Fibroblast of villous mesenchyme (primary cell): ENCODE measurements at regions not wholly inside any gene's neighbourhood (a gene's known extent, or its start where the extent isn't known, plus 50 kb on each side); places are given as distances from the start of the nearest gene placed in this dataset.

ENCODE experiments used
- DNase-seq: peaks from one replicate; pipeline ENCODE4 v3.0.0-alpha.2; 2010; ENCODE audit warnings: low read depth
- H3K4me3 ChIP-seq: 2 replicates; pipeline ENCODE4 v1.5.1; 2011; ENCODE audit warnings: low read depth, mild to moderate bottlenecking, low read length
- TF ChIP-seq, protein P1 (sequence below): IDR thresholded peaks from 2 replicates; pipeline ENCODE4 v1.5.1; 2012; ENCODE audit warnings: low read depth, mild to moderate bottlenecking, low read length; ENCODE audit not compliant: insufficient read depth

DNA sequence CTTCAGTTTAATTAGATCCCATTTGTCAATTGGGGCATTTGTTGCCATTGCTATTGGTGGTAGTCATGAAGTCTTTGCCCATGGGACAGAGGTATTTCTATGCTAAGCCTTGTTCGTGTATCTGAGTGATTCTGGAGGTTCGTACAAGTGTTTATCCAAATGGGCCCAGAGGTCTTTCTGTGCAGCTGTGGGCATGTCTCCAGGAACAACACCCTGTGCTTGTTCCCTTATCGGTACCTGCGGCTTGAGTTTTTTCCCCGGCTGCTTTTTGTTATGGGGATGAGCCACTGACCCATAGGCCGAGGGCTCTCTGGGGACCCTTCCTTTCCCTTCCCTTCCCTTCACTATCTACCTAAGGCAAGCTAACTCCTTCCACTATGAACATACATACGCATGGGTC lies 81.4 kb upstream of the WDR1 start:
- no peak for DNase-seq
- H3K4me3 ChIP-seq, result no peak overlapping the region
- TF ChIP-seq, protein P1, sequence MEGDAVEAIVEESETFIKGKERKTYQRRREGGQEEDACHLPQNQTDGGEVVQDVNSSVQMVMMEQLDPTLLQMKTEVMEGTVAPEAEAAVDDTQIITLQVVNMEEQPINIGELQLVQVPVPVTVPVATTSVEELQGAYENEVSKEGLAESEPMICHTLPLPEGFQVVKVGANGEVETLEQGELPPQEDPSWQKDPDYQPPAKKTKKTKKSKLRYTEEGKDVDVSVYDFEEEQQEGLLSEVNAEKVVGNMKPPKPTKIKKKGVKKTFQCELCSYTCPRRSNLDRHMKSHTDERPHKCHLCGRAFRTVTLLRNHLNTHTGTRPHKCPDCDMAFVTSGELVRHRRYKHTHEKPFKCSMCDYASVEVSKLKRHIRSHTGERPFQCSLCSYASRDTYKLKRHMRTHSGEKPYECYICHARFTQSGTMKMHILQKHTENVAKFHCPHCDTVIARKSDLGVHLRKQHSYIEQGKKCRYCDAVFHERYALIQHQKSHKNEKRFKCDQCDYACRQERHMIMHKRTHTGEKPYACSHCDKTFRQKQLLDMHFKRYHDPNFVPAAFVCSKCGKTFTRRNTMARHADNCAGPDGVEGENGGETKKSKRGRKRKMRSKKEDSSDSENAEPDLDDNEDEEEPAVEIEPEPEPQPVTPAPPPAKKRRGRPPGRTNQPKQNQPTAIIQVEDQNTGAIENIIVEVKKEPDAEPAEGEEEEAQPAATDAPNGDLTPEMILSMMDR, result no peak

DNA sequence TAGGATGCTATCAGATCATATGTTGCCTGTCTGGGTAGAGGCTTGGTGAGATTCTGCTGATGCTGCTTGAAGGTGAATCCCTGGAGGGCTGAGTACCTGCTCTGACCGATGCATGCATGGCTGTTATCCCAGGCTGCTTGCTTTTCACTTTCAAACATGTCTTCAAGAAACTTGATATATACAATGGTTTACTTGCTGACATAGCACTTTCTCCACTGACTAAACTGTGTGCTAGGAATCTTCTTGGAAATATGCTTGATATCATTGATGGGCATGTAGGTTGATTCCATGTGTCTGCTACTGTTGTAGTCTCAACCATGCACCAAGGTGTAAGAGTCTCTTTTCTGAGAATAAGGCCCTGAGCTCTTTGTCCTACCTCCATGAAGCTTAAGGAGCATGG lies 79.6 kb upstream of the WDR1 start:
- H3K4me3 ChIP-seq, result no peak overlapping the region
- DNase-seq, result no peak
- TF ChIP-seq, protein P1, result no peak

- H3K4me3 ChIP-seq, result no peak overlapping the region
- no peak for DNase-seq
- TF ChIP-seq, protein P1, result no peak
These were observed 75.7 kb upstream of the WDR1 start for GRCh38 chr4:10192331-10192730.

DNA sequence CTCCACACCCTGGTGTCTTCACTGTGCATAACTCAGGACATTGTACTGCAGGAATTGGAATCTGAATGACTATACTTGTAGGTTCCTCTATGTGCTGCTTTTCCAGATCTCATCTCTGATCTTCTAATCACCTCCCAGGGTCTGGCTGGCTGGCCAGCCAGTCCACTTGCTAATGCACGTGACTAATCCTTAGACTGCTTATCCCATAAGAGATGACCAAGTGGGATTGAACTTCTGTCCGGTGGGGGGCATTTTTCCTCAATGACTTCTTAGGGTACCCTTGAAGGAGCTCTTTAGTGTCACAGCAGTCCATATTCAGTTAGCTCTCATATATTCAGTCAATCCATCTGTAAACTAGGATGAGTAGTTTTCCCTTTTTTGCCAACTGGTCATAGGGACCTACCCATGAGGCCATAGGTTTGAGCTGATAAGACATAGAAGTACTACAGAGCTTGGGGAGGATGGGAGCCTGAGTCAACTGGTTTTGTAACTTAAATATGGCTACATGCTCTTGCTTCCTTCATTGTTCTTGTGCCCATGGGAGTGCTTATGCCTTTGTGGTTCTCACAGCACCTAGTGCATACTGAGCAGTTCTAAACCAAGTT lies 71.9 kb upstream of the WDR1 start:
- DNase-seq, result no peak
- H3K4me3 ChIP-seq, result no peak overlapping the region
- TF ChIP-seq, protein P1, result no peak

DNA sequence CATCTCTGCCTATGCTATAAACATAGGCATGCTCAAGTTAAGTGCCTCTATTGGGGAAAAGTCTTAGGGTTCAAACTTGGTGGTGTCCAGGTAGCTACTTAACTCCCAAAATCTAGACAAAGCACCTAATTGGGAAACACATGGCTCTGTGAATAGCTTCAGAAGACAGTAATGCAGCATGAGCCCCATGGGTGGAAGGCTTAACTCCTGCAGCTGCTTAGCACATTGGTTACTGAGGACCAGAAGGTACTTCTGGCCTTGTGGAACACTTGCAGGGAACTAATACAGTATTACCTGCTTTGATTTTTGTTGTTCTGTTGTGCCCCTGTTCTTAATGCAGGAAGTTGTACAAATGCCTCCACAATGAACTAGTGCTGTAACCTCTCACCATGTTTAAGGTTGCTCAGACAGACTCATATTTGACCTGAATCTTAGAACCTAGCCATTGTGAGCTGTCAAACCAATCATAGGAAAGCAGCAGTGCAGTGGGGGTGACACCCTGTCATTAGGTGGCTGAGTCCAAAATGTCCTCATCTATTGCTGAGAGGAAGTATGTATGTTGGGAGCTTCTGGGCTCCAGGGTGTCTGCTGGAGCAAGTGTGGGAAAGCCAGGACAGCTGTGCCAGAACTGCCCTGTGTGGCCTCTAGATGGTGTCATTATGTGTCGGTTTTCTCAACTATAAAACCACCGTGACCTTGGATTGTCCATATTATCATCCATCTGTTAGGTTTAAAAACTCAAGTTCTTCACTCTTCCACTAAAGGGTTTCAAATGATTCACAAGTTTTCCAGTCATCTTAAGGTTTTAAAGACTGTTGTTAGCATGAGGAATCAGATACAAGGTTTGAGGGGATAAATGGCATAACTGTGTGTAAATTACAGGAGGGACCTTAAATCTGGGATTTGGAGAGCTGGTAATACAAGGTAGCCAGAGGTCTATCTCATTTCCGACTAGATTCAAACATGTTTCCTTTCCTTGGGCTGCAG lies 69.9 kb upstream of the WDR1 start:
- TF ChIP-seq, protein P1, result no peak
- no peak for DNase-seq

DNA sequence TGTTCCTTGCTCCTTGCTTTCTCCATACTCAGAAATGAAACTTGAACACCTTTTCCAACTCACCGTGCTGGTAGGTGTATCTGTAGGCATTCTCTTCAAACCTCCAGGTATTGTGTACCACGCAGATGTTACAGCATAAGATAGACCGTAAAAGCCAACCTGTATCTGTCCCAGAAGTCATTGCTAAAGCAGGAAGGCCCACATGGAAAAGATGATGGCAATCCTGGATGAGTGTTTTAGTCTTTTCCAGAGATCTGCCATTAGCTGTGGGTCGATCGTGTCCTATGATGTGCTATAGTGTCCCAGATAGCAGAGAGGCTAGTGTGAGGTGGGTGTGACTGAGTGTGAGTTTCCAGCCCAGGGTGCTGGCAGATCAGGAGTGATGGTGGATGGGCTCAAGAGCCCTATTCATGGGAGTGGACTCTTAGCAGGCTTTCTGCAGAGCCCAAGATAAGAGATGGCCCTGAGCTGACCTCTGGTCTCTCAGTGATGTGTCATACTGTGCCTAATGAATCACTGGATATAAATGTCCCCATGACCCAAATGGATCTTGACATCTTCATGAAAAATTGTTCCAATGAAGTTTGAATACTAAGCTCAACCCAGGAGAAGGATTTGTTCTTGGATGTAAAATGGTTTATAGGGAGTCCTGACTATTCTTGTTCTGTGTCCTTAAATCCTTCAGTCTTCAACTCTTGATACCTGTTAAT lies 69.1 kb upstream of the WDR1 start:
- TF ChIP-seq, protein P1, result no peak
- H3K4me3 ChIP-seq, result no peak overlapping the region
- no peak for DNase-seq

More for the DNA sequence above, 69.9 kb upstream of the WDR1 start:
- H3K4me3 ChIP-seq, result no peak overlapping the region
